HEK293T (cell line): ENCODE measurements at regions not wholly inside any gene's neighbourhood (a gene's known extent, or its start where the extent isn't known, plus 50 kb on each side); places are given as distances from the start of the nearest gene placed in this dataset.

Source experiments
- FOXA1 ChIP-seq: fragments of 450-650 bp; IDR thresholded peaks from 2 replicates; pipeline ENCODE4 v1.6.1; 2016; ENCODE audit warnings: mild to moderate bottlenecking
- SUZ12 ChIP-seq: fragments of 450-650 bp; IDR thresholded peaks from 2 replicates; pipeline ENCODE4 v1.6.1; 2016; ENCODE audit warnings: mild to moderate bottlenecking

DNA sequence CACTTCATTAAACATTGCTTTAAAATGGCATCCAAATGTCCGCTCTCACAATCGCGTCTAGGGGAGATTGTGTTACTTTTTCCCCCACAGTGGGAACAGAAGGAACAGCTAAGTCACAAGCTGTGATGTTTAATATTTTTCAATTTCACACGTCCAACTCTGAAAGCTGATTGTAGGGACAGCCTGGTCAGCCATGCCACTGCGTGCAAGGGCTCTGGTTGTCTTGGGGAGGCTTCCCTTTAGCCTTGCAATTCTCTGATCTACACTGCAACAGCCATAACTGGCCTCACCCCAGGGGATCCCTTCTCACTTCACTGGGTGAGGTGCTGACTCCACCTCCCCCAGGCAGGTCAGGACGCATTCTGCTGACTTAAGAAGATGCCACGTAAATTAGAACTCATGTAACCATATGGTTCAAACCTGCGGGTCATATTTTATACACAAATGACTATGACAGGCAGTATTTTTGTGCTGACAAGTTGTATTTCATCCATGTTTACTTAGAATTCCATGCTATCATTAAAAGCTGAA lies 425.2 kb upstream of the NFE2L3 start:
- no peak for TF ChIP-seq SUZ12
- no peak; the same call in 1 of the 2 replicates for TF ChIP-seq FOXA1
